Lower leg skin (tissue), 3 donors: ENCODE measurements at regions not wholly inside any gene's neighbourhood (a gene's known extent, or its start where the extent isn't known, plus 50 kb on each side); places are given as distances from the start of the nearest gene placed in this dataset.

Experiments used
- CTCF ChIP-seq, 3 donors: fragments of 450-650 bp; IDR thresholded peaks; one replicate each; pipeline ENCODE4 v1.5.1; 2016; ENCODE audit warnings: antibody characterized with exemption in 3 of 3, mild to moderate bottlenecking in 3 of 3, moderate library complexity in 2 of 3
- POLR2A ChIP-seq, 2 donors: fragments of 450-650 bp; IDR thresholded peaks; one replicate each; pipeline ENCODE4 v1.6.1; 2016 to 2017; ENCODE audit warnings: antibody characterized with exemption in 2 of 2, mild to moderate bottlenecking in 1 of 2, moderate library complexity in 1 of 2

GRCh38 chr9:36504156-36504555 is 68.5 kb upstream of the MELK start:
- no peak for TF ChIP-seq POLR2A (IDR thresholded peaks at IDR 0.05)
- no peak for TF ChIP-seq CTCF (IDR thresholded peaks at IDR 0.05)
